ENCODE measurements at regions not wholly inside any gene's neighbourhood (a gene's known extent, or its start where the extent isn't known, plus 50 kb on each side); places are given as distances from the start of the nearest gene placed in this dataset.
"Not testable (repeated sequence)": the region's sequence is repeated elsewhere in the genome, so short reads cannot be mapped to it uniquely, and the experiment has no call there.

GRCh38 chrX:143244593-143244992 lies 218.9 kb downstream of the SPANXN4 start:
- TF ChIP-seq USF2 (CRISPR knock-in tag; IDR thresholded peaks at IDR 0.05); SMAD3 (CRISPR knock-in tag; IDR thresholded peaks at IDR 0.05; ENCODE audit: borderline replicate concordance); CTCF (IDR thresholded peaks at IDR 0.05); MYBL2 (CRISPR knock-in tag; IDR thresholded peaks at IDR 0.05); ZBTB21 (CRISPR knock-in tag; IDR thresholded peaks at IDR 0.05; ENCODE audit: borderline replicate concordance): not testable (repeated sequence)

All from WTC11 (cell line).